H9 (cell line): ENCODE measurements at regions not wholly inside any gene's neighbourhood (a gene's known extent, or its start where the extent isn't known, plus 50 kb on each side); places are given as distances from the start of the nearest gene placed in this dataset.

Experiments
- DNase-seq: peaks from one replicate; pipeline ENCODE4 v3.0.0-alpha.2; 2017
- H2AFZ ChIP-seq: one replicate; pipeline ENCODE4 v1.6.1; 2013; ENCODE audit warnings: mild to moderate bottlenecking, low read length, control low read depth, moderate library complexity
- H2AK5ac ChIP-seq: 2 replicates; pipeline ENCODE4 v1.6.1; 2013; ENCODE audit warnings: low read length, control low read depth, mixed read lengths; ENCODE audit not compliant: insufficient read length
- H2BK120ac ChIP-seq: one replicate; pipeline ENCODE4 v1.6.1; 2013; ENCODE audit warnings: low read depth, mild to moderate bottlenecking, low read length, control low read depth, inconsistent platforms; ENCODE audit not compliant: poor library complexity, severe bottlenecking
- H2BK12ac ChIP-seq: 2 replicates; pipeline ENCODE4 v1.6.1; 2013; ENCODE audit warnings: low read length, control low read depth, mixed read lengths, low read depth; ENCODE audit not compliant: insufficient read length
- H2BK15ac ChIP-seq: 2 replicates; pipeline ENCODE4 v1.6.1; 2013; ENCODE audit warnings: low read depth, low read length, control low read depth
- H2BK20ac ChIP-seq: one replicate; pipeline ENCODE4 v1.6.1; 2013; ENCODE audit warnings: low read depth, mild to moderate bottlenecking, low read length, control low read depth, inconsistent platforms; ENCODE audit not compliant: poor library complexity, severe bottlenecking
- H2BK5ac ChIP-seq: 2 replicates; pipeline ENCODE4 v1.6.1; 2013; ENCODE audit warnings: low read length, control low read depth, mixed read lengths; ENCODE audit not compliant: insufficient read length
- H3K14ac ChIP-seq: 2 replicates; pipeline ENCODE4 v1.6.1; 2013; ENCODE audit warnings: low read length, control low read depth; ENCODE audit not compliant: insufficient read depth
- H3K18ac ChIP-seq: 2 replicates; pipeline ENCODE4 v1.6.1; 2013; ENCODE audit warnings: low read depth, mild to moderate bottlenecking, mixed read lengths, low read length, control low read depth; ENCODE audit not compliant: insufficient read length
- H3K23ac ChIP-seq: 2 replicates; pipeline ENCODE4 v1.6.1; 2013; ENCODE audit warnings: low read length, control low read depth, mixed read lengths, low read depth; ENCODE audit not compliant: insufficient read length
- H3K23me2 ChIP-seq: 2 replicates; pipeline ENCODE4 v1.6.1; 2013; ENCODE audit warnings: low read depth, mild to moderate bottlenecking, mixed read lengths, low read length, control low read depth; ENCODE audit not compliant: insufficient read length, poor library complexity, severe bottlenecking
- H3K27ac ChIP-seq: 2 replicates; pipeline ENCODE4 v1.5.1; 2013; ENCODE audit warnings: low read length, control low read depth, mixed read lengths, low read depth; ENCODE audit not compliant: insufficient read length
- H3K27me3 ChIP-seq: 2 replicates; pipeline ENCODE4 v1.6.1; 2013; ENCODE audit warnings: low read length, control low read depth, inconsistent platforms; ENCODE audit not compliant: insufficient read depth
- H3K4ac ChIP-seq: 2 replicates; pipeline ENCODE4 v1.6.1; 2013; ENCODE audit warnings: low read depth, mild to moderate bottlenecking, control low read depth, inconsistent platforms, low read length, moderate library complexity
- H3K4me1 ChIP-seq: 2 replicates; pipeline ENCODE4 v1.6.1; 2013; ENCODE audit warnings: low read length, control low read depth, inconsistent platforms; ENCODE audit not compliant: insufficient read depth
- H3K4me2 ChIP-seq: 2 replicates; pipeline ENCODE4 v1.6.1; 2013; ENCODE audit warnings: low read length, control low read depth, mixed read lengths; ENCODE audit not compliant: insufficient read length, insufficient read depth
- H3K56ac ChIP-seq: 2 replicates; pipeline ENCODE4 v1.6.1; 2013; ENCODE audit warnings: low read depth, mild to moderate bottlenecking, mixed read lengths, low read length, control low read depth; ENCODE audit not compliant: insufficient read length
- H3K79me1 ChIP-seq: 2 replicates; pipeline ENCODE4 v1.6.1; 2013; ENCODE audit warnings: low read depth, mild to moderate bottlenecking, moderate library complexity, low read length, control low read depth, inconsistent platforms; ENCODE audit not compliant: insufficient read depth, poor library complexity, severe bottlenecking
- H3K79me2 ChIP-seq: 2 replicates; pipeline ENCODE4 v1.6.1; 2013; ENCODE audit warnings: low read length, control low read depth, inconsistent platforms; ENCODE audit not compliant: insufficient read depth
- H3K9ac ChIP-seq: 2 replicates; pipeline ENCODE4 v1.6.1; 2013; ENCODE audit warnings: low read length, control low read depth, mixed read lengths; ENCODE audit not compliant: insufficient read length; ENCODE audit errors: extremely low read depth
- H3K9me3 ChIP-seq: one replicate; pipeline ENCODE4 v1.6.1; 2013; ENCODE audit warnings: low read depth, low read length, inconsistent platforms; ENCODE audit not compliant: control insufficient read depth
- H3T11ph ChIP-seq: one replicate; pipeline ENCODE4 v1.6.1; 2013; ENCODE audit warnings: mild to moderate bottlenecking, low read length, control low read depth, inconsistent platforms
- H4K20me1 ChIP-seq: one replicate; pipeline ENCODE4 v1.6.1; 2013; ENCODE audit not compliant: control insufficient read depth, insufficient read length, insufficient read depth
- H4K5ac ChIP-seq: 2 replicates; pipeline ENCODE4 v1.6.1; 2013; ENCODE audit warnings: low read depth, mild to moderate bottlenecking, mixed read lengths, low read length, control low read depth; ENCODE audit not compliant: insufficient read length
- H4K8ac ChIP-seq: replicated peaks from 2 replicates; pipeline ENCODE4 v1.6.1; 2013; ENCODE audit warnings: low read length, control low read depth, mixed read lengths, low read depth; ENCODE audit not compliant: insufficient read length
- H4K91ac ChIP-seq: 2 replicates; pipeline ENCODE4 v1.6.1; 2013; ENCODE audit warnings: low read depth, mild to moderate bottlenecking, moderate library complexity, mixed read lengths, low read length, control low read depth; ENCODE audit not compliant: insufficient read length
- H3K27ac Mint-ChIP-seq, 3 experiments: 2 replicates in 2 of 3; 3 replicates in 1 of 3; pipeline ENCODE4 v1.8.0; 2020 to 2021; ENCODE audit warnings: mixed read lengths in 3 of 3, mild to moderate bottlenecking in 1 of 3, moderate library complexity in 1 of 3
- H3K27me3 Mint-ChIP-seq: 2 replicates; pipeline ENCODE4 v1.8.0; 2021; ENCODE audit warnings: low read depth, mild to moderate bottlenecking, moderate library complexity, mixed read lengths
- H3K36me3 Mint-ChIP-seq, 3 experiments: 2 replicates in 2 of 3; 3 replicates in 1 of 3; pipeline ENCODE4 v1.8.0; 2020 to 2021; ENCODE audit warnings: low read depth in 3 of 3, mixed read lengths in 3 of 3; ENCODE audit not compliant: insufficient read depth in 1 of 3
- H3K4me1 Mint-ChIP-seq, 2 experiments: 2 replicates each; pipeline ENCODE4 v1.8.0; 2020; ENCODE audit warnings: mixed read lengths in 2 of 2
- H3K4me3 Mint-ChIP-seq, 2 experiments: 2 replicates in 1 of 2; 3 replicates in 1 of 2; pipeline ENCODE4 v1.8.0; 2020 to 2021; ENCODE audit warnings: mild to moderate bottlenecking in 2 of 2, mixed read lengths in 2 of 2, moderate library complexity in 1 of 2
- H3K9me3 Mint-ChIP-seq, 2 experiments: 2 replicates in 1 of 2; 3 replicates in 1 of 2; pipeline ENCODE4 v1.8.0; 2020; ENCODE audit warnings: mild to moderate bottlenecking in 2 of 2, mixed read lengths in 2 of 2, moderate library complexity in 1 of 2
- WGBS: extraction: QIAGEN DNeasy Blood & Tissue Kit; methylation state at CpG from one replicate; pipeline ENCODE4 v1.1.7; 2013; ENCODE audit warnings: missing lambda C conversion rate, low lambda C conversion rate, mixed read lengths; ENCODE audit not compliant: insufficient read length; ENCODE audit errors: extremely low coverage; 5-methylcytosine and 5-hydroxymethylcytosine counted together
- TF ChIP-seq, protein P1 (sequence below): fragments of 200-600 bp; sonication (generic); conservative IDR thresholded peaks from 3 replicates; pipeline ENCODE4 v1.8.0; 2021; ENCODE audit warnings: antibody characterized with exemption, mild to moderate bottlenecking

GRCh38 chr2:19104503-19104902, 253.9 kb downstream of the OSR1 start:
- no peak overlapping the region for H3K27ac ChIP-seq
- no CpG with 5 or more reads among the region's 4 CpGs for WGBS
- no peak overlapping the region for H4K5ac ChIP-seq
- DNase-seq: no peak
- no peak overlapping the region for H2BK20ac ChIP-seq
- no peak overlapping the region for H3K4me3 Mint-ChIP-seq
- no peaks in the 10 kb centered on the region for H3K9me3 Mint-ChIP-seq
- no peak overlapping the region for H4K8ac ChIP-seq
- H3K4me1 Mint-ChIP-seq: peaks cover 4% of the 10 kb centered on the region in 2 experiments; a peak in 3 of 4 replicates
- no peak overlapping the region for H4K91ac ChIP-seq
- H3K4me2 ChIP-seq: no peak overlapping the region
- no peaks in the 10 kb centered on the region for H3K36me3 Mint-ChIP-seq
- no peak overlapping the region for H3K9ac ChIP-seq
- H3K79me2 ChIP-seq: no peaks in the 10 kb centered on the region
- H3K56ac ChIP-seq: no peak overlapping the region
- no peaks in the 10 kb centered on the region for H3K27me3 ChIP-seq
- no peak overlapping the region for H3K27ac Mint-ChIP-seq
- H3K4ac ChIP-seq: no peak overlapping the region
- H3K4me1 ChIP-seq: no peaks in the 10 kb centered on the region
- no peak overlapping the region for H3K18ac ChIP-seq
- no peak overlapping the region for H2BK15ac ChIP-seq
- no peak overlapping the region for H2BK12ac ChIP-seq
- no peak overlapping the region for H2BK120ac ChIP-seq
- H3K23me2 ChIP-seq: no peaks in the 10 kb centered on the region
- no peaks in the 10 kb centered on the region for H3K9me3 ChIP-seq
- TF ChIP-seq, protein P1, sequence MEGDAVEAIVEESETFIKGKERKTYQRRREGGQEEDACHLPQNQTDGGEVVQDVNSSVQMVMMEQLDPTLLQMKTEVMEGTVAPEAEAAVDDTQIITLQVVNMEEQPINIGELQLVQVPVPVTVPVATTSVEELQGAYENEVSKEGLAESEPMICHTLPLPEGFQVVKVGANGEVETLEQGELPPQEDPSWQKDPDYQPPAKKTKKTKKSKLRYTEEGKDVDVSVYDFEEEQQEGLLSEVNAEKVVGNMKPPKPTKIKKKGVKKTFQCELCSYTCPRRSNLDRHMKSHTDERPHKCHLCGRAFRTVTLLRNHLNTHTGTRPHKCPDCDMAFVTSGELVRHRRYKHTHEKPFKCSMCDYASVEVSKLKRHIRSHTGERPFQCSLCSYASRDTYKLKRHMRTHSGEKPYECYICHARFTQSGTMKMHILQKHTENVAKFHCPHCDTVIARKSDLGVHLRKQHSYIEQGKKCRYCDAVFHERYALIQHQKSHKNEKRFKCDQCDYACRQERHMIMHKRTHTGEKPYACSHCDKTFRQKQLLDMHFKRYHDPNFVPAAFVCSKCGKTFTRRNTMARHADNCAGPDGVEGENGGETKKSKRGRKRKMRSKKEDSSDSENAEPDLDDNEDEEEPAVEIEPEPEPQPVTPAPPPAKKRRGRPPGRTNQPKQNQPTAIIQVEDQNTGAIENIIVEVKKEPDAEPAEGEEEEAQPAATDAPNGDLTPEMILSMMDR: no peak
- no peak overlapping the region for H2AFZ ChIP-seq
- H2BK5ac ChIP-seq: no peak overlapping the region
- no peak overlapping the region for H3K23ac ChIP-seq
- H4K20me1 ChIP-seq: no peaks in the 10 kb centered on the region
- H2AK5ac ChIP-seq: no peak overlapping the region
- H3K27me3 Mint-ChIP-seq: no peaks in the 10 kb centered on the region
- H3K14ac ChIP-seq: no peak overlapping the region
- H3T11ph ChIP-seq: no peak overlapping the region
- no peaks in the 10 kb centered on the region for H3K79me1 ChIP-seq
